ENCODE measurements at regions not wholly inside any gene's neighbourhood (a gene's known extent, or its start where the extent isn't known, plus 50 kb on each side); places are given as distances from the start of the nearest gene placed in this dataset.

DNA sequence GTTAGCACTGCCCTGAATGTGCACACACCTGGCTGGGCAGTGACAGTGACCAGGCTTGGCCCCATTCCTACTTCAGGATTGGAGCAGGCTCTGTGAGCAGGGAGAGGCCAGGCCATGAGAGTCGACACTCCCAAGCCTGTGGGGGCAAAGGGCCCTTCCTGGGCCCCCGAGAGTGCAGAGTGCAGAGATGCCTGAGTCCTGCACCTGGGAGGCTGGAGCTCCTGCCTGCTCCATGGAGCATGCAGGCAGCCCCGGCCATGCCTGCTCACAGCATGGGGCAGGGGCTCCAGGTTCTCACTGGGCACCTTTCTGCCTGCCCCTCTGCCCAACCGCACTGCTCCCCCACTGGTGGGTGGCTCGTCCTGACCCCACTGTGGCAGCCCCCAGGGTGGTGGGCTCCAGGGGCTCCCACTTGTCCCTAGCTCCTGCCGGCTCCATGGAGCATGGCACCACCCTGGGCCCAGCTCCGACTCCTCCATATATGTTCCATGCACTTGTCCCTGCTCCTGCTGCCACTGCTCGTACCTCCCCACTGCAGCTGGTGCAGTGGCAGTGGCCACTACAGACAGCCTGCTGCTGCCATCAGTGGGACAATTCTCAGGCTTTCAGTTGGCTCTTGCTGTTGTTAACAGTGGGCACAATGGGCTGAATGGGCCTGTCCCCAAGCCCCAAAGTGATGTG lies 282.0 kb downstream of the RPRM start:
- Mint-ChIP-seq H3K4me3 (no peak overlapping the region), H3K27ac (no peak overlapping the region), H3K9me3 (peaks cover 0 to 19% (median 10%) of the 10 kb centered on the region in 8 donors), H3K27me3 (no peaks in the 10 kb centered on the region), H3K36me3 (no peaks in the 10 kb centered on the region), H3K4me1 (no peaks in the 10 kb centered on the region)
- POLR2A ChIA-PET (ENCODE audit: partially characterized antibody), result no interaction called here
- CTCF ChIA-PET (ENCODE audit: partially characterized antibody), result no interaction called here
- H3K27me3 ChIP-seq (ENCODE audit: insufficient read depth, low read length), result no peaks in the 10 kb centered on the region
- peak in 1 of 5 donors; percentile 36 for DNase-seq
- peaks cover 0 to 5% of the 10 kb centered on the region in 2 donors for H3K9me3 ChIP-seq (ENCODE audit: control insufficient read depth in 1 of 2, low read length in 2 of 2)
- no peak overlapping the region for H3K4me3 ChIP-seq (ENCODE audit: low read length in 2 of 2)
- no peaks in the 10 kb centered on the region for H3K36me3 ChIP-seq (ENCODE audit: insufficient read depth, low read length)
- no peaks in the 10 kb centered on the region for H3K4me1 ChIP-seq (ENCODE audit: insufficient read depth, low read length)
- no peak overlapping the region for H3K27ac ChIP-seq (ENCODE audit: low read depth, low read length)
- intact Hi-C loops (cut with micrococcal nuclease), result no loop called here

DNA sequence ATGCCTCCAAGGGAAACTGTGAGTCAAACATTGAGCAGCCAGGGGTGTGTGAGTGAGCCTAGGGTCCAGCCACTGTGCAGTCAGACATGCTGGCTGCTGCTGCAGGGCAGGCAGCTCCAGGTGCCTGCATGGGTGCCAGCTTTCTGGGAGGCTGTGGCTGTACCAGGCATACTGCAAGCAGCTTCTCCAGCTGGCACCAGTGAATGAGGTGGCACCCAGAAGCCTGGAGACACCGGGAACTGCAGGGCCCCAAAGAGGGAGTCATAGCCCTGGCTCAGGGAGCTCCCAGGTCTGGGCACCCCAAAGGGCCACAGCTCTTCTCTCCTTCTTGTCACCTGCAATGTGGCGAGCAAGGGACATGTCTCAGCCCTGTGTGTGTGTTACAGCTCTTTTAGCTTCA lies 283.2 kb downstream of the RPRM start:
- Histone ChIP-seq H3K27me3 (ENCODE audit: insufficient read depth, low read length) (no peaks in the 10 kb centered on the region), H3K4me3 (ENCODE audit: low read length in 2 of 2) (no peak overlapping the region), H3K27ac (ENCODE audit: low read depth, low read length) (no peak overlapping the region), H3K4me1 (ENCODE audit: insufficient read depth, low read length) (no peaks in the 10 kb centered on the region), H3K9me3 (ENCODE audit: control insufficient read depth in 1 of 2, low read length in 2 of 2) (peaks cover 0 to 5% of the 10 kb centered on the region in 2 donors), H3K36me3 (ENCODE audit: insufficient read depth, low read length) (no peaks in the 10 kb centered on the region)
- Mint-ChIP-seq H3K9me3 (peaks cover 3 to 19% (median 10%) of the 10 kb centered on the region in 8 donors), H3K27ac (no peak overlapping the region), H3K36me3 (no peaks in the 10 kb centered on the region), H3K4me1 (no peaks in the 10 kb centered on the region), H3K27me3 (no peaks in the 10 kb centered on the region), H3K4me3 (no peak overlapping the region)
- DNase-seq, result no peak
- ChIA-PET POLR2A (ENCODE audit: partially characterized antibody) (no interaction called here), CTCF (ENCODE audit: partially characterized antibody) (no interaction called here)
- intact Hi-C loops (cut with micrococcal nuclease), result no loop called here

DNA sequence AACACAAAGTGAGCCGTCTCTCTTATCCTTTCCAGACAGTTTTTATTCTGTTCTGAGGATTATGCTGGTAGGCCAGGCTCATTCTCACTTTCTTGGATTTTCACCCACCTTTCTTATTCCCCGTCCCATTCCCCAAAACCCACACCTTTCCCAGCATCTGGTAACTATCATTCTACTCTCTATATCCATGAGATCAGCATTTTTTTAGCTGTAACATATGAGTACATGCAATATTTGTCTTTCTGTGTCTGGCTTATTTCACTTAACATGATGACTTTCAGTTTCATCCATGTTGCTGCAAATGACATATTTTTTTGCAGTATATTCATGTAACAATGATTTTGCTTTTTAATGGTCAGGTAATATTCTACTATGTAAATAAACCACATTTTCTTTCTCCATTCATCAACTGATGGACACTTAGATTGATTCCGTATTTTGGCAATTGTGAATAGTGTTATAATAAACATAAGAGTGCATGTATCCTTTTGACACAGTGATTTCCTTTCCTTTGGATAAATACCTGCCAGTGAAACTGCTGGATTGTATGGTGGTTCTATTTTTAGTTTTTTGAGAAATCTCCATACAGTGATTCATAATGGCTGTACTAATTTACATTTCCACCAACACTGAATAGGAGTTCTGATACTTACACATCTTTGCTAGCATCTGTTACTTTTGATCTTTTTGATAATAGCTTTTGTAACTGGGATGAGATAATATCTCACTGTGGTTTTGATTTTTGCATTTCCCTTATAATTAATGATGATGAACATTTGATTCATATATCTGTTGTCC lies 289.3 kb downstream of the RPRM start:
- peaks cover 3 to 19% (median 11%) of the 10 kb centered on the region in 8 donors for H3K9me3 Mint-ChIP-seq
- H3K27me3 Mint-ChIP-seq, result no peaks in the 10 kb centered on the region
- H3K9me3 ChIP-seq (ENCODE audit: control insufficient read depth in 1 of 2, low read length in 2 of 2), result no peaks in the 10 kb centered on the region
- intact Hi-C loops (cut with micrococcal nuclease), result no loop called here
- POLR2A ChIA-PET (ENCODE audit: partially characterized antibody), result no interaction called here
- H3K36me3 ChIP-seq (ENCODE audit: insufficient read depth, low read length), result no peaks in the 10 kb centered on the region
- no peaks in the 10 kb centered on the region for H3K36me3 Mint-ChIP-seq
- H3K27ac Mint-ChIP-seq, result no peak overlapping the region
- CTCF ChIA-PET (ENCODE audit: partially characterized antibody), result no interaction called here
- no peak for DNase-seq
- H3K4me1 ChIP-seq (ENCODE audit: insufficient read depth, low read length), result no peaks in the 10 kb centered on the region
- H3K4me1 Mint-ChIP-seq, result no peaks in the 10 kb centered on the region
- H3K4me3 ChIP-seq (ENCODE audit: low read length in 2 of 2), result no peak overlapping the region
- no peak overlapping the region for H3K4me3 Mint-ChIP-seq
- no peak overlapping the region for H3K27ac ChIP-seq (ENCODE audit: low read depth, low read length)
- no peaks in the 10 kb centered on the region for H3K27me3 ChIP-seq (ENCODE audit: insufficient read depth, low read length)

DNA sequence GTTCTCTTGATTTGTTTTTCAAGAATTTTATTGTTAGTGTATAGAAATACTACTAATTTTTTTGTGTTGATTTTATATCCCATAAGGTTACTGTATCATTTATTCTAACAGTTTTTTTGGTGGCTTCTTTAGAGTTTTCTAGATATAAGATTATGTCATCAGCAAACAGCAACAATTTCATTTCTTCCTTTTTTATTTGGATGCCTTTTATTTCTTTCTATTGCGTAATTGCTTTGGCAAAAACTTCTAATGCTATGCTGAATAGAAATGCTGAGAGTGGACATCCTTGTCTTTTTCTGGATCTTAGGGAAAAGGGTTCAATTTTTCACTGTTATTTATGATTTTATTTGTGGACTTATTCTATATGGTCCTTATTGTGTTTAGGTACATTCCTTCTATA lies 298.8 kb downstream of the RPRM start:
- H3K27ac ChIP-seq (ENCODE audit: low read depth, low read length), result no peak overlapping the region
- no peak overlapping the region for H3K27ac Mint-ChIP-seq
- H3K27me3 ChIP-seq (ENCODE audit: insufficient read depth, low read length), result no peaks in the 10 kb centered on the region
- no peak overlapping the region for H3K4me3 Mint-ChIP-seq
- H3K9me3 ChIP-seq (ENCODE audit: control insufficient read depth in 1 of 2, low read length in 2 of 2), result no peaks in the 10 kb centered on the region
- H3K9me3 Mint-ChIP-seq, result peaks cover 0 to 6% (median 2%) of the 10 kb centered on the region in 8 donors
- H3K4me1 ChIP-seq (ENCODE audit: insufficient read depth, low read length), result no peaks in the 10 kb centered on the region
- POLR2A ChIA-PET (ENCODE audit: partially characterized antibody), result no interaction called here
- peaks cover 0 to 1% of the 10 kb centered on the region in 2 donors for H3K27me3 Mint-ChIP-seq
- no peaks in the 10 kb centered on the region for H3K36me3 ChIP-seq (ENCODE audit: insufficient read depth, low read length)
- intact Hi-C loops (cut with micrococcal nuclease), result no loop called here
- CTCF ChIA-PET (ENCODE audit: partially characterized antibody), result no interaction called here
- DNase-seq, result no peak
- H3K36me3 Mint-ChIP-seq, result no peaks in the 10 kb centered on the region
- H3K4me1 Mint-ChIP-seq, result no peaks in the 10 kb centered on the region
- H3K4me3 ChIP-seq (ENCODE audit: low read length in 2 of 2), result no peak overlapping the region

DNA sequence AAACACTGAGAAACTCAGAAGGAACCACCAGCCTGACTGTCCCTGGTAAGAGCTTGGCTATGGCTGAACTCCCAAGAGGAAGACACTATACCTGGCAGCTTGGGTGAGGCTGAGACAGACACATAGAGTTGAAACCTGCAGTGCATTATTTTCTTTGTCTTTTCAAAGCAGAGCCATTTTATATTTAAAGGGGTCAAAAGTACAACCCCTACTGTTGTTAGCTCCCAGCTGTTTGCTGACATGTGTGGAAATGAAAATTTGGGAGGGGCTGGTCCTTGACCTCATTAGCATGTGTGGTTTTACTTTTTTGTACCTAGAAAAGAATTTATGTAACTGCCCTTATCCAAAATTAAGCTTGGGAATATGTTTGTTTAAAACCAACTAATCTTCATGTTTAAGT lies 309.0 kb downstream of the RPRM start:
- Histone ChIP-seq H3K36me3 (ENCODE audit: insufficient read depth, low read length) (no peaks in the 10 kb centered on the region), H3K27ac (ENCODE audit: low read depth, low read length) (no peak overlapping the region), H3K9me3 (ENCODE audit: control insufficient read depth in 1 of 2, low read length in 2 of 2) (no peaks in the 10 kb centered on the region), H3K4me1 (ENCODE audit: insufficient read depth, low read length) (no peaks in the 10 kb centered on the region), H3K27me3 (ENCODE audit: insufficient read depth, low read length) (no peaks in the 10 kb centered on the region), H3K4me3 (ENCODE audit: low read length in 2 of 2) (no peak overlapping the region)
- H3K27ac Mint-ChIP-seq, result no peak overlapping the region
- H3K4me1 Mint-ChIP-seq, result no peaks in the 10 kb centered on the region
- intact Hi-C loops (cut with micrococcal nuclease), result no loop called here
- no peaks in the 10 kb centered on the region for H3K27me3 Mint-ChIP-seq
- POLR2A ChIA-PET (ENCODE audit: partially characterized antibody), result no interaction called here
- no peaks in the 10 kb centered on the region for H3K36me3 Mint-ChIP-seq
- no peak overlapping the region for H3K4me3 Mint-ChIP-seq
- H3K9me3 Mint-ChIP-seq, result peaks cover 0 to 2% (median 0%) of the 10 kb centered on the region in 8 donors
- DNase-seq, result no peak
- CTCF ChIA-PET (ENCODE audit: partially characterized antibody), result no interaction called here

DNA sequence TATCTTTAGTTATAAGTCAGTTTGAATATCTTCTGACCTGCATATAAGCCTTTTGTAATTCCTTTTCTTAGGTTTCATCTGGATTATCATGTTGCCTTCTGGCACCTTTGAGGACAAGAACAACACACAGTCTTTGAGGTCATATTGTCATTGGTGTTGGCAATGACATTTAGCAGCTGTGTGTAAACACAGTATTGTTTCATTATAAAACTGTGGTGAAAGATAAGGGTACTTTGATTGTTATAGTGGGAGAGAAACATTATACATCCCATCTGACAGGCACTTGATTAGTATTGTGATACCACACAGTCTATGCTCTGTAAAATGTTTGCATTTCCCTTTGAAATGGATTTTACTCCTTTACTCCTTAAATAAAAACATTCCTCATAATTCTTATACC lies 313.5 kb downstream of the RPRM start:
- ChIA-PET CTCF (ENCODE audit: partially characterized antibody) (no interaction called here), POLR2A (ENCODE audit: partially characterized antibody) (no interaction called here)
- DNase-seq, result no peak
- Mint-ChIP-seq H3K9me3 (peaks cover 0 to 4% (median 0%) of the 10 kb centered on the region in 8 donors), H3K27ac (no peak overlapping the region), H3K4me1 (no peaks in the 10 kb centered on the region), H3K27me3 (no peaks in the 10 kb centered on the region), H3K4me3 (no peak overlapping the region), H3K36me3 (no peaks in the 10 kb centered on the region)
- Histone ChIP-seq H3K36me3 (ENCODE audit: insufficient read depth, low read length) (no peaks in the 10 kb centered on the region), H3K4me3 (ENCODE audit: low read length in 2 of 2) (no peak overlapping the region), H3K4me1 (ENCODE audit: insufficient read depth, low read length) (no peaks in the 10 kb centered on the region), H3K27me3 (ENCODE audit: insufficient read depth, low read length) (no peaks in the 10 kb centered on the region), H3K9me3 (ENCODE audit: control insufficient read depth in 1 of 2, low read length in 2 of 2) (no peaks in the 10 kb centered on the region), H3K27ac (ENCODE audit: low read depth, low read length) (no peak overlapping the region)
- intact Hi-C loops (cut with micrococcal nuclease), result no loop called here

DNA sequence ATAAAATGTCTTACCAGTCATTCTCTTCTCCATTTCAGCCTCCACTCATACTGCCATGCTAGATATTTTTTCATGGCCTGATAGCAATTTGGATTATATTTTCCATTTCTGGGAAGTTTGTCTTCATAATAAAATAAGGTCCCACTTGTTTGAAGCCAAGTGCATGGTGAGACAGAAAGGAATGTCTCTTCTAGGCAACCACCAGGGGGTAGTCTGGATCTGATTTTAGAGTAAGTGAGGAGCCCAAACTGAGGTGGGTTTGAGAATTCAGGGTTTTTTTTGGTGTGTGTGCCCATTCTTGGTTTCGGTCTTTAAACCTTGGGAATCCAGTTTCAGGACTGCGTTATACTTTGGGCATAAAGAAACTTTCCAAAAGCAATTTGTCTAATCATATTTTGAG lies 315.5 kb downstream of the RPRM start:
- H3K27me3 Mint-ChIP-seq, result no peaks in the 10 kb centered on the region
- DNase-seq, result peak in 2 of 5 donors; percentile 1 to 3
- H3K9me3 ChIP-seq (ENCODE audit: control insufficient read depth in 1 of 2, low read length in 2 of 2), result no peaks in the 10 kb centered on the region
- no peak overlapping the region for H3K27ac Mint-ChIP-seq
- H3K4me1 ChIP-seq (ENCODE audit: insufficient read depth, low read length), result no peaks in the 10 kb centered on the region
- H3K36me3 Mint-ChIP-seq, result no peaks in the 10 kb centered on the region
- H3K27ac ChIP-seq (ENCODE audit: low read depth, low read length), result no peak overlapping the region
- H3K27me3 ChIP-seq (ENCODE audit: insufficient read depth, low read length), result no peaks in the 10 kb centered on the region
- POLR2A ChIA-PET (ENCODE audit: partially characterized antibody), result no interaction called here
- no peak overlapping the region for H3K4me3 Mint-ChIP-seq
- H3K36me3 ChIP-seq (ENCODE audit: insufficient read depth, low read length), result no peaks in the 10 kb centered on the region
- intact Hi-C loops (cut with micrococcal nuclease), result loop anchor here (2.0 kb wide), 1 partner anchor 316 kb away; the partner anchor contains the start of gene RPRM
- CTCF ChIA-PET (ENCODE audit: partially characterized antibody), result no interaction called here
- H3K9me3 Mint-ChIP-seq, result peaks cover 0 to 4% (median 0%) of the 10 kb centered on the region in 8 donors
- no peaks in the 10 kb centered on the region for H3K4me1 Mint-ChIP-seq
- H3K4me3 ChIP-seq (ENCODE audit: low read length in 2 of 2), result no peak overlapping the region

All from CD4-positive, alpha-beta memory T cell (primary cell).